Esophagus muscularis mucosa (tissue), 4 donors: ENCODE measurements at regions not wholly inside any gene's neighbourhood (a gene's known extent, or its start where the extent isn't known, plus 50 kb on each side); places are given as distances from the start of the nearest gene placed in this dataset.

Source experiments
- DNase-seq: peaks from one replicate; pipeline ENCODE4 v3.0.0-alpha.2; 2017; ENCODE audit errors: extremely low spot score
- H3K27ac ChIP-seq, 4 donors: fragments of 200-600 bp; sonication (generic); replicated peaks in 1 of 4; 1 replicate in 3 of 4; 2 replicates in 1 of 4; pipeline ENCODE4 v1.5.1; 2016 to 2019; ENCODE audit warnings: mild to moderate bottlenecking in 1 of 4
- H3K27me3 ChIP-seq, 4 donors: fragments of 200-600 bp; sonication (generic); one replicate each; pipeline versions ENCODE4 v1.5.1 to v1.6.0; 2016 to 2019
- H3K36me3 ChIP-seq, 4 donors: fragments of 200-600 bp; sonication (generic); one replicate each; pipeline ENCODE4 v1.5.1; 2016 to 2019
- H3K4me1 ChIP-seq, 4 donors: fragments of 200-600 bp; sonication (generic); one replicate each; pipeline ENCODE4 v1.5.1; 2016 to 2019
- H3K4me3 ChIP-seq, 4 donors: fragments of 200-600 bp; sonication (generic); 1 replicate in 2 of 4; 2 replicates in 2 of 4; pipeline ENCODE4 v1.5.1; 2016 to 2019; ENCODE audit warnings: mild to moderate bottlenecking in 4 of 4, moderate library complexity in 1 of 4
- H3K9me3 ChIP-seq, 4 donors: fragments of 200-600 bp; sonication (generic); 1 replicate in 3 of 4; 2 replicates in 1 of 4; pipeline ENCODE4 v1.5.1; 2016 to 2019
- EP300 ChIP-seq: sonication (generic); formaldehyde crosslinking; IDR thresholded peaks from one replicate; pipeline ENCODE4 v1.6.1; 2017; ENCODE audit warnings: antibody characterized with exemption
- POLR2A ChIP-seq: fragments of 450-650 bp; IDR thresholded peaks from one replicate; pipeline ENCODE4 v1.6.1; 2017; ENCODE audit warnings: antibody characterized with exemption, moderate library complexity, mild to moderate bottlenecking, low read depth
- POLR2AphosphoS5 ChIP-seq, 2 donors: sonication (generic); formaldehyde crosslinking; IDR thresholded peaks; one replicate each; pipeline ENCODE4 v1.6.1; 2017; ENCODE audit warnings: antibody characterized with exemption in 2 of 2
- WGBS: methylation state at CpG from one replicate; pipeline ENCODE4 v1.1.5; 2018; 5-methylcytosine and 5-hydroxymethylcytosine counted together
- intact Hi-C: fragments of 100-400 bp; cut with DNase I; formaldehyde crosslinking; loops from one replicate; pipeline ENCODE4 v1.15.1; 2023
- TF ChIP-seq, protein P1 (sequence below), 3 experiments: fragments of 200-600 bp in 2 of 3; fragments of 450-650 bp in 1 of 3; sonication (generic) in 2 of 3; IDR thresholded peaks; one replicate each; pipeline ENCODE4 v1.5.1; 2017 to 2019; ENCODE audit warnings: antibody characterized with exemption in 3 of 3, mild to moderate bottlenecking in 2 of 3, moderate library complexity in 1 of 3

DNA sequence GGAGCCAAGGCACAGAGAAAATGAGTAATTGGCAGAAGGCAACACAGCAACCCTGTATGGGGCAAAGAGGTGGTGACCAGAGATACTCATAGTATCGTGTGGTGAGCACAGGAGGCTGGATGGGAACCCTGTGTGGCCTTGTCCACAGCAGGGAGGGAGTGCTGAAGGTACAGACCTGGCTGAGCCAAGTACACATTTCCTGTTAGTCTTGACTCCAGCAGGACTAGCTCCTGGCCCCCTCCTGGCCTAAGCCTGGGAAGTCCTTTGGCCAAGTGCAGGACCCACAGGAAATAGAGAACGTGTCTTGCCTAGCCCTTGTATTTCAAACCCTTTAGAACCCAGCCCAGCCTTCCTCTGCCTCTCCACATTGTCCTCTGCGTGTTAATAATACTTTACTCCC, 289.8 kb upstream of the PWP1 start:
- H3K4me1 ChIP-seq = no peaks in the 10 kb centered on the region
- no peaks in the 10 kb centered on the region for H3K27me3 ChIP-seq
- no peak for TF ChIP-seq EP300
- no peak for TF ChIP-seq POLR2A
- TF ChIP-seq POLR2AphosphoS5 (IDR thresholded peaks at IDR 0.05) = no peak
- TF ChIP-seq, protein P1, sequence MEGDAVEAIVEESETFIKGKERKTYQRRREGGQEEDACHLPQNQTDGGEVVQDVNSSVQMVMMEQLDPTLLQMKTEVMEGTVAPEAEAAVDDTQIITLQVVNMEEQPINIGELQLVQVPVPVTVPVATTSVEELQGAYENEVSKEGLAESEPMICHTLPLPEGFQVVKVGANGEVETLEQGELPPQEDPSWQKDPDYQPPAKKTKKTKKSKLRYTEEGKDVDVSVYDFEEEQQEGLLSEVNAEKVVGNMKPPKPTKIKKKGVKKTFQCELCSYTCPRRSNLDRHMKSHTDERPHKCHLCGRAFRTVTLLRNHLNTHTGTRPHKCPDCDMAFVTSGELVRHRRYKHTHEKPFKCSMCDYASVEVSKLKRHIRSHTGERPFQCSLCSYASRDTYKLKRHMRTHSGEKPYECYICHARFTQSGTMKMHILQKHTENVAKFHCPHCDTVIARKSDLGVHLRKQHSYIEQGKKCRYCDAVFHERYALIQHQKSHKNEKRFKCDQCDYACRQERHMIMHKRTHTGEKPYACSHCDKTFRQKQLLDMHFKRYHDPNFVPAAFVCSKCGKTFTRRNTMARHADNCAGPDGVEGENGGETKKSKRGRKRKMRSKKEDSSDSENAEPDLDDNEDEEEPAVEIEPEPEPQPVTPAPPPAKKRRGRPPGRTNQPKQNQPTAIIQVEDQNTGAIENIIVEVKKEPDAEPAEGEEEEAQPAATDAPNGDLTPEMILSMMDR (IDR thresholded peaks at IDR 0.05) = no peak
- WGBS = 62% methylated on average over 3 of the region's 3 CpGs
- H3K9me3 ChIP-seq = no peaks in the 10 kb centered on the region
- intact Hi-C loops = no loop called here
- H3K4me3 ChIP-seq = no peak overlapping the region
- DNase-seq = no peak
- H3K36me3 ChIP-seq = no peaks in the 10 kb centered on the region
- no peak overlapping the region for H3K27ac ChIP-seq

DNA sequence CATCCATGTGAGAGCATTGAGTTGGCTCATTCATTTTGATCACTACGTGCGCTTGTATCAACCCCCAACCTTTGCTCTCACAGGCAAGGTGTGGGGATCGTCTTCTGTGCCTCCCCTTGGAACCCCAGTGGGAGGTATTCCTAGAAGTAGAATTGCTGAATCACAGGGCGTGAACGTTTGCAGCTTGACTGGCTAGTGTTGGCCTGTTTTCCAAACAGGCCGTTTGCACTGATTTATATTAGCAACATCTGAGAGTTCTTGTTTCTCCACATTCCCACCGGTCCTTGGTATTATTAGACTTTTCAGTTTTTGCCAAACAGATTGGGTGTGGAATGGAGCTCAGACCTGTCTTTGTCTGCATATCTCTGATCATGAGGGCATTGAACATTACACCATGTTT, 288.6 kb upstream of the PWP1 start:
- no peak for TF ChIP-seq POLR2A
- TF ChIP-seq POLR2AphosphoS5 (IDR thresholded peaks at IDR 0.05) = no peak
- no peak for TF ChIP-seq EP300
- TF ChIP-seq, protein P1 (IDR thresholded peaks at IDR 0.05) = no peak
- Histone ChIP-seq H3K9me3 (no peaks in the 10 kb centered on the region), H3K36me3 (no peaks in the 10 kb centered on the region), H3K4me3 (no peak overlapping the region), H3K4me1 (no peaks in the 10 kb centered on the region), H3K27me3 (no peaks in the 10 kb centered on the region), H3K27ac (no peak overlapping the region)
- 73% methylated on average over 7 of the region's 7 CpGs for WGBS
- DNase-seq = no peak
- intact Hi-C loops = no loop called here

DNA sequence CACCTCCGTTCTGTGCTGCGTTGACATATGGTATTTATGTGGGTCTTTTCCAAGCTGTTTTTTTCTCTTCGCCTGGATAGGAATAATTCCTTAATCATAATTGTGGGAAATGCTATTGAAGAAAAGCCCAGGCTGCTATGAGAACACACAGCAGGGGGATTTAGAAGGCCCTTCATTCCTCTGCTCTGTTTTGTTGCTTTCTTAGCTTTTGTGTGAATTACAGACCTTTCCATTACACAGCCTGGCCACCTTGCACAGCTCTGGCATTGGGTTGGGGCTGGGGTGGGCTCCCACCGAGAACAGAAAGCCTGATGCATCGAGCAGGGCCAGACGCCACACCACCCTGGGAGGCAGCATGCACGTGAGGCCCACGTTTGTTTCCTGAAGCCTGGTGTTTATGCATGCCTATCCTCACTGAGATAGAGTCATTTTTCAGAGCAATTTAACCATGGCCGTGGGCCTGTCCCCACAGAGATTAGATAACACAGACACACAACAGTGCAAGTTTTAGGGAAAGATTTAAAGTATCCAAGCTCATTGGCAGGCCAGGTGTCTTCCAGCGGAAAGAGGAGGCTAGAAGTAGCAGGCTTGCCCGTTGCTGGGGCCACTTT, 287.6 kb upstream of the PWP1 start:
- Histone ChIP-seq H3K9me3 (no peaks in the 10 kb centered on the region), H3K4me3 (no peak overlapping the region), H3K27ac (no peak overlapping the region), H3K27me3 (peaks cover 0 to 5% (median 0%) of the 10 kb centered on the region in 4 donors), H3K36me3 (no peaks in the 10 kb centered on the region), H3K4me1 (no peaks in the 10 kb centered on the region)
- TF ChIP-seq POLR2A = no peak
- TF ChIP-seq EP300 = no peak
- TF ChIP-seq POLR2AphosphoS5 (IDR thresholded peaks at IDR 0.05) = no peak
- TF ChIP-seq, protein P1 (IDR thresholded peaks at IDR 0.05) = no peak
- intact Hi-C loops = no loop called here
- 82% methylated on average over 11 of the region's 11 CpGs for WGBS
- DNase-seq = no peak

DNA sequence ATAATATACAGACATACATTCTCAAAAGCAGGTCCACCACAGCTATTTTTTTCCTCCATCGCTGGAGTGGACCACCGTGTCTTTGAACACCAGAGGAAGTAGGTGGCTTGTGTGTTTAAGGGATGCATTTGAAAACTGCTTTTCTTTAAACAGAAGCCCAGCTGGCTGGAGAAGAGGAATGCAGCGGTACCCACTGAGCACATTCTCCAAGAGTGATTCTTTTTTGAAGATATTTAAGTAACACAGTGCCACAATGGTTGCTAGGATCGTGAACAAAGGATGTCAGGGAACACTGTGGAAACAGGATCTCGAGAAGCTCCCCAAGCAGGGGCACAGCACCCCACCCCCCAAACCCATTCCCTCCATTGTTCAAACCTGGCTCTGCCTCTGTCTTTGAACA, 286.6 kb upstream of the PWP1 start:
- 65% methylated on average over 5 of the region's 5 CpGs for WGBS
- Histone ChIP-seq H3K27me3 (peaks cover 0 to 5% (median 0%) of the 10 kb centered on the region in 4 donors), H3K36me3 (no peaks in the 10 kb centered on the region), H3K27ac (no peak overlapping the region), H3K4me3 (no peak overlapping the region), H3K4me1 (no peaks in the 10 kb centered on the region), H3K9me3 (no peaks in the 10 kb centered on the region)
- TF ChIP-seq EP300 (no peak), POLR2AphosphoS5 (IDR thresholded peaks at IDR 0.05) (no peak), POLR2A (no peak)
- TF ChIP-seq, protein P1 (IDR thresholded peaks at IDR 0.05) = no peak
- intact Hi-C loops = no loop called here
- DNase-seq = no peak
